Hindlimb muscle (tissue), 1 donor: ENCODE measurements at regions not wholly inside any gene's neighbourhood (a gene's known extent, or its start where the extent isn't known, plus 50 kb on each side); places are given as distances from the start of the nearest gene placed in this dataset.
"Not testable (repeated sequence)": the region's sequence is repeated elsewhere in the genome, so short reads cannot be mapped to it uniquely, and the experiment has no call there.

Experiments
- DNase-seq: peaks from one replicate; pipeline ENCODE4 v3.0.0-alpha.2; 2013

DNA sequence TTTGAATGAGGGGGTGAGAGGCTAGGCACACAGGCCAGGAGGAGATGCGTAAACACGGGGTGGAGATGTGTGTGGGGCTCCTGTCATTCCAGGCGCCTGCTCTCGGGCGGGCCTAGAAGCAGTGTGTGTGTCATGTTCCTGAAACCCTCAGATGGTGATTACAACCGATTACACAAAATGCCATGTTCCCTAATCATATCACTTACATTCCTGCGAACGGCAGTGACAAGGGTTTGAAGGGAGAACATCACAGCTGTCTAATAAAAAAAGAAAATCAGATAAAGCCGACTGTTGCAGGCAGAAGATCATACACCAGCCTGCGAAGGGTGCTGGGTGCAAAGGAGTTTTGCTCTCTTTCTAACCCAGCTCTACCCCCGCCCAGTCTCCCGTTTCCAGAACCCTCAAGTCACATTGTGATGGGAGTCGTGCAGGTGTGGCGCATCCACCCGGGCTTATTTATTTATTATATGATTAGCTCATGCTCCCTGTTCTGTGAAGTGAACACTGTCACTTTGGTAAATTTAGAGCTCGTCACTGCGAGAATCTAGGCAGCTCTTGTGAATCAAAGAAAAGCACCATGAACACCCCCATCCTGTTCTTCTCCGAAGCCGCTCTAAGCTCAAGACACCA lies 140.3 kb downstream of the NR2F2 start:
- no peak for DNase-seq

DNA sequence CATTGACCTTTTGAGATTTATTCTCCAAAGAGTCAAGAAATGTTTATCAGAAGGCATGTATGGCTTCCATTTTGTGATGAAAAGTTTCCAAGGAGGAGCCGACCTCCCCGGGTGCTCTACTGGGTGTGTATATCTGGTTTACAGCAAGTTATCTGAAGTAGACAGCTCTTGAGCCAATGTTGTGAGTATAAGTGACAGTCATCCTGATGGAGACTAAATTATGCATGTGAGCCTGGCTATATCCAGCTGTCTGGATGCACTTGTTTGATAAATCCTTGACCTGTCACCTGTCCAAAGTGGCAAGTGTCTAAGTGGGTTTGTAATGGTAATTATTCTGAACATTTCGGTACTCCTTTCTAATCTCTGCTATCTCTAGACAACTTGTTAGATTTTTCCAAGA lies 142.2 kb downstream of the NR2F2 start:
- no peak for DNase-seq

GRCh38 chr15:96473556-96473955 lies 143.1 kb downstream of the NR2F2 start:
- DNase-seq: no peak

GRCh38 chr15:96474231-96474664 lies 143.7 kb downstream of the NR2F2 start:
- DNase-seq: no peak

- no peak for DNase-seq
Observed at GRCh38 chr15:96477227-96477626, 146.7 kb downstream of the NR2F2 start.

GRCh38 chr15:96484412-96484811 lies 153.9 kb downstream of the NR2F2 start:
- DNase-seq: not testable (repeated sequence)

GRCh38 chr15:96484830-96485229 lies 154.3 kb downstream of the NR2F2 start:
- no peak for DNase-seq

DNA sequence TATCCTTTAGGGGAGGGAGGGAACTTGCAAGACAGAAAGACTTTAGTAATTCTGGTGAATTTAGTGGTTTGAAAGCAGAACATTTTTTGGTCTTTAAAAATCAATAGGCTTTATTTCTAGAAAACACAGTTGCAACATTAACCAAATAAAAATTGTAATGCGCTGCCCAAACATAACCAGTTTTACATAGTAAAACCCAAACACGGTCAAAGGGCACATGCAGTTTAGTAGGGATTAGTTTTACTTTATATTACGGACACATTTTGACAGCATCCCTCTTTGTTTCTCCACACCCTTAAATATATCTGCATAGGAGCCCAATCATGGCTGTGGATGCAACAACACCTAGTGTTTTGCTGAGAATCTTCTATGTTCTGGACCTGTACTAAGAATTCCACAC lies 156.7 kb downstream of the NR2F2 start:
- DNase-seq: no peak

DNA sequence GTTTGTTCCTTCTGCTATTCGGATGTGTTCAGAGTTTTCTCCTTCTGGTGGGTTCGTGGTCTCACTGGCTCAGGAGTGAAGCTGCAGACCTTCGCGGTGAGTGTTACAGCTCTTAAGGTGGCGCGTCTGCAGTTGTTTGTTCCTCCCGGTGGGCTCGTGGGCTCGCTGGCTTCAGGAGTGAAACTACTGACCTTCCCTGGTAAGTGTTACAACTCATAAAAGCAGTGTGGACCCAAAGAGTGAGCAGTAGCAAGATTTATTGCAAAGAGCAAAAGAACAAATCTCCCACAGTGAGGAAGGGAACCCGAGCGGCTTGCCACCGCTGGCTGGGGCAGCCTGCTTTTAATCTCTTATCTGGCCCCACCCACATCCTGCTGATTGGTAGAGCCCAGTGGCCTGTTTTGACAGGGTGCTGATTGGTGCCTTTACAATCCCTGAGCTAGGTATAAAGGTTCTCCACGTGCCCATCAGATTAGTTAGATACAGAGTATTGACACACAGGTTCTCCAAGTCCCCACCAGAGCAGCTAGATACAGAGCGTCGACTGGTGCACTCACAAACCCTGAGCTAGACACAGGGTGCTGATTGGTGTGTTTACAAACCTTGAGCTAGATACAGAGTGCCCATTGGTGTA lies 160.7 kb downstream of the NR2F2 start:
- DNase-seq: not testable (repeated sequence)

DNA sequence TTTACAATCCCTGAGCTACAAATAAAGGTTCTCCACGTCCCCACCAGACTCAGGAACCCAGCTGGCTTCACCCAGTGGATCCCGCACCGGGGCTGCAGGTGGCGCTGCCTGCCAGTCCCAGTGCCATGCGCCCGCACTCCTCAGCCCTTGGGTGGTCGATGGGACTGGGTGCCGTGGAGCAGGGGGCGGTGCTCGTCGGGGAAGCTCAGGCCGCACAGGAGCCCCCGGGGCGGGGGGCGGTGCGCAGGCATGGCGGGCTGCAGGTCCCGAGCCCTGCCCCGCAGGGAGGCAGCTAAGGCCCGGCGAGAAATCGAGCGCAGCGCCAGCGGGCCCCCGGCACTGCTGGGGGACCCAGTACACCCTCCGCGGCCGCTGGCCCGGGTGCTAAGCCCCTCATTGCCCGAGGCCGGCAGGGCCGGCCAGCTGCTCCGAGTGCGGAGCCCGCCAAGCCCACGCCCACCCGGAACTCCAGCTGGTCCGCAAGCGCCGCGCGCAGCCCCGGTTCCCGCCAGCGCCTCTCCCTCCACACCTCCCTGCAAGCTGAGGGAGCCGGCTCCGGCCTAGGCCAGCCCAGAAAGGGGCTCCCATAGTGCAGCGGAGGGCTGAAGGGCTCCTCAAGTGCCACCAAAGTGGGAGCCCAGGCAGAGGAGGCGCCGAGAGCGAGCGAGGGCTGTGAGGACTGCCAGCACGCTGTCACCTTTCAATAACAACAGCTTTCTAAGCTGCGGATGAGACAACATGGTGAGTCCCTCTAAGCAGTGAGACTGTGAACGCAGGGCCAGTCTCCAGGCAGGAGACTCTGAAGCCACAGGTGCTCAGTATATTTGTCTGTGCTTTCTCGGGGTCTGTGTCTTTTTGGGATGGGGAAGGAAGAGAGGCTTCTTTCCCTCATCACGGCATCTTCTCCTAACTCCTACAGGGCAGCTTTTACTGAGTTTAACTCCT lies 161.5 kb downstream of the NR2F2 start:
- DNase-seq: not testable (repeated sequence)

GRCh38 chr15:96494505-96494904 lies 164.0 kb downstream of the NR2F2 start:
- DNase-seq: no peak

GRCh38 chr15:96495386-96495785 lies 164.9 kb downstream of the NR2F2 start:
- no peak for DNase-seq

GRCh38 chr15:96497951-96498350 lies 167.5 kb downstream of the NR2F2 start:
- DNase-seq: no peak

GRCh38 chr15:96500508-96500907 lies 170.0 kb downstream of the NR2F2 start:
- no peak for DNase-seq

GRCh38 chr15:96501362-96501761 lies 170.9 kb downstream of the NR2F2 start:
- no peak for DNase-seq

- DNase-seq: no peak
Observed at GRCh38 chr15:96502196-96502595, 171.7 kb downstream of the NR2F2 start.

DNA sequence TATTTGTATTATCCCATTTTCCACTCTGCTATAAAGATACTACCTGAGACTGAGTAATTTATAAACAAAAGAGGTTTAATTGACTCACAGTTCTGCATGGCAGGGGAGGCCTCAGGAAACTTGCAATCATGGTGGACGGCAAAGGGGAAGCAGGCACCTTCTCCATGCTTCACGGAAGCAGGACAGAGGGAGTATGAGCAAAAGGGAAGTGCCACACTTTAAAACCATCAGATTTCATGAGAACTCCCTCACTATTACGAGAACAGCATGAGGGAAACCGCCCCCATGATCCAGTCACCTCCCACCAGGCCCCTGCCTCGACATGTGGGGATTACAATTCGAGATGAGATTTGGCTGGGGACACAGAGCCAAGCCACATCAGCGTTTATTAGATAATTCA lies 172.8 kb downstream of the NR2F2 start:
- no peak for DNase-seq

- DNase-seq: no peak
Observed at GRCh38 chr15:96504371-96504770, 173.9 kb downstream of the NR2F2 start.

GRCh38 chr15:96505014-96505413 lies 174.5 kb downstream of the NR2F2 start:
- no peak for DNase-seq

GRCh38 chr15:96514607-96515285 lies 184.2 kb downstream of the NR2F2 start:
- no peak for DNase-seq

GRCh38 chr15:96515371-96515770 lies 184.9 kb downstream of the NR2F2 start:
- no peak for DNase-seq

DNA sequence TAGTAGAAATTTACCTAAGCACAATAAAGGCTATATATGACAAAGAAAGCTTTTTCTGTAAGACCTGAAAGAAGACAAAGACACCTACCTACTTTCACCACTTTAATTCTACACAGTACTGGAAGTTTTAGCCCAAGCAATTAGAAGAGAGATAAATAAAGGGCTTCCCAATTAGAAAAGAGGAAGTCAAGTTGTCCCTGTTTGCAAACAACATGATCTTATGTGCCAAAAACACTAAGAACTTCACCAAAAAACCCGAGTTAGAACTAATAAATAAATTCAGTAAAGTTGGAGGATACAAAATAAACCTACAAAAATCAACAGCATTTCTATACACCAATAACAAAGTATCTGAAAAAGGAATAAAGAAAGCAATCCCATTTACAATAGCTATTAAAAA lies 190.9 kb downstream of the NR2F2 start:
- no peak for DNase-seq
